HG03469 (cell line): ENCODE measurements at regions not wholly inside any gene's neighbourhood (a gene's known extent, or its start where the extent isn't known, plus 50 kb on each side); places are given as distances from the start of the nearest gene placed in this dataset.
"Not testable (repeated sequence)": the region's sequence is repeated elsewhere in the genome, so short reads cannot be mapped to it uniquely, and the experiment has no call there.

Source experiments
- ATAC-seq: cut with Tn5 transposase; IDR thresholded peaks from one replicate; pipeline ENCODE4 v1.9.1; 2021; ENCODE audit warnings: mild to moderate bottlenecking, moderate library complexity, moderate number of reproducible peaks; ENCODE audit not compliant: unreplicated experiment

DNA sequence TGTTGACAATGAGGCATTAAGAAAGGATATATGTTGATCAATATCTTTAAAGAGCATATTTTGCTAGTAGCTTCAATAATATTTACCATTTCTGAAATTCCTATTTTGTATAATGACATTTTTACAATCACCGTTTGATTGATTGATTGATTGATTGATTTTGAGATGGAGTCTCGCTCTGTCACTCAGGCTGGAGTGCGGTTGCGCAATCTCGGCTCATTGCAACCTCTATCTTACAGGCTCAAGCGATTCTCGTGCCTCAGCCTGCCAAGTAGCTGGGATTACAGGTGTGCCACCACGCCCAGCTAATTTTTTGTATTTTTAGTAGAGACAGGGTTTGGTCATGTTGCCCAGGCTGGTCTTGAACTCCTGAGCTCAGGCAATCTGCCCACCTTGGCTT is 150.9 kb upstream of the TEX13D start:
- ATAC-seq = not testable (repeated sequence)

- no peak for ATAC-seq
These were observed 142.0 kb upstream of the TEX13D start for GRCh38 chrX:124190440-124190839.

- no peak for ATAC-seq
These were observed 138.3 kb upstream of the TEX13D start for GRCh38 chrX:124194199-124194598.

DNA sequence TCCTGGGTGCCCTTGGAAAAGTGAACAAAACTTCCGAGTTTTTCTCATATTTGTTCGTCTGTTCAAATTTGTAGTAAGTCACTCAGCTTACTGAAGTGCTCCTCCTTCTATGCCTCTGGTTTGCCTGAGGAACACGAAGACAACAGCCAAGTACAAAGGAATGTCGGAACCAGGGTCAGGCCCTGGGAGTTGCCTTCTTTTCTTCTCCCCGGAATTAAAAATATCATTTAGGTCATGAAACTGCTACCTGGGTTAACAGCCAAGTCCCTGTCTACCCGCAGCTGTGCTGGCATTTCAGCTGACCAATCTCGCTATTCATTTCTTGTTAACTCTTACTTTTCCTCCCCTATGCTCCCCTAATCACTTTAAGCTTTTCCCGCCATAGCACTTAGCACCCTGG is 137.6 kb upstream of the TEX13D start:
- ATAC-seq = no peak

GRCh38 chrX:124203311-124203710 is 129.1 kb upstream of the TEX13D start:
- no peak for ATAC-seq

DNA sequence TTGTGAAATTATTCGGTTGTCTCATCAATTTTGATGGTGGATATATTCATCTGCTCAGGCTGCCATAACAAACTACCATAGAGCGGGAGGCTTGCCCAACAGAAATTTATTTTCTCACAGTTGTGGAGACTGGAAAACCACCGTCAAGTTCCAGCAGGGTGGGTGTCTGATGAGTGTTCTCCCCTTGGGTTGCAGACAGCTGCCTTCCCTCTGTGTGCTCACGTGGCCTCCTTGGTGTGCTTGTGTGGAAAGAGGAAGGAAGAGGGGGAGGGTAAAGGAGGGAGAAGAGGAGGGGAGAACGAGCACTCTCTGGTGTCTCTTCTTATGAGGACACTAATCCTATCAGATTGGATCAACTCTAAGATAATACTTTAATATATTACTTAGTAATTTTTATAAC is 123.8 kb upstream of the TEX13D start:
- no peak for ATAC-seq

DNA sequence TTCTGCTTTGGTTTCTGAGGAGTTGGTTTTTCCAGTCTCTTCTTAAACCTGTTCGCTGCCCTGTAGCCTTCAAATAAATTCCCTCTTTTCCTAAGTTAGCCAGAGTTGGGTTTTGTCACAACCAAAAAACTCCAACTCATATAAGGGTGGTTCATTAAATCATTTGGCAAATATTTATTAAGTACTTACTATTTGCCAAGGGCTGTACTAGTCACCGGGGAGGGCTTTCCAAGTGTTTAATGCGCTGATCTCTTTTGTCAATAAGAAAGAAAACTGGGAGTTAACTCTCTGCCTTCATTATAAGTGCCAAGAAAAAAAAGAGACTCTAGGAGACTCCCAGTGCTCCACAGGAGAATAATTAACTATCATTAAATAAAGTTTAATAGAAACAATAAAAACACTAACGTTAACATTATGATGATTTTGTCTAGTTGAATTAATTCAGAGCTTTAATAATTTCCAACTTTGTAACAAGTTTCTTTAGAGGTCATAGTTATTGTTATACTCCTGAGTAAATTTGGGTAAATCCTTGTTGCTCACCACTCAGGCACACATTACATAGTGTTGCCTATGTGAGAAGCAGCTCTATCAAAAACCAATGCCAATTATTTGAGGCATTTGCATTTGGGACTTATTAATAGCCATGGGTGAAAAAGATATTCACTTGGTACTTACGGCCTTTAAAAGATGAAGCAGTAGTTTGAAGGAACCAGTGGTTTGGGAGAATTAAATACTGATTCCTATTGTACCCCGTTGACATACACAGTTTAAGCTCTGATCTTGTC is 122.5 kb upstream of the TEX13D start:
- no peak for ATAC-seq

GRCh38 chrX:124211312-124211942 is 121.0 kb upstream of the TEX13D start:
- peak; percentile 62 for ATAC-seq

- ATAC-seq = no peak
These were observed 119.8 kb upstream of the TEX13D start for GRCh38 chrX:124212622-124213021.

GRCh38 chrX:124215786-124216185 is 116.7 kb upstream of the TEX13D start:
- ATAC-seq = no peak

GRCh38 chrX:124216396-124217115 is 115.9 kb upstream of the TEX13D start:
- no peak for ATAC-seq

DNA sequence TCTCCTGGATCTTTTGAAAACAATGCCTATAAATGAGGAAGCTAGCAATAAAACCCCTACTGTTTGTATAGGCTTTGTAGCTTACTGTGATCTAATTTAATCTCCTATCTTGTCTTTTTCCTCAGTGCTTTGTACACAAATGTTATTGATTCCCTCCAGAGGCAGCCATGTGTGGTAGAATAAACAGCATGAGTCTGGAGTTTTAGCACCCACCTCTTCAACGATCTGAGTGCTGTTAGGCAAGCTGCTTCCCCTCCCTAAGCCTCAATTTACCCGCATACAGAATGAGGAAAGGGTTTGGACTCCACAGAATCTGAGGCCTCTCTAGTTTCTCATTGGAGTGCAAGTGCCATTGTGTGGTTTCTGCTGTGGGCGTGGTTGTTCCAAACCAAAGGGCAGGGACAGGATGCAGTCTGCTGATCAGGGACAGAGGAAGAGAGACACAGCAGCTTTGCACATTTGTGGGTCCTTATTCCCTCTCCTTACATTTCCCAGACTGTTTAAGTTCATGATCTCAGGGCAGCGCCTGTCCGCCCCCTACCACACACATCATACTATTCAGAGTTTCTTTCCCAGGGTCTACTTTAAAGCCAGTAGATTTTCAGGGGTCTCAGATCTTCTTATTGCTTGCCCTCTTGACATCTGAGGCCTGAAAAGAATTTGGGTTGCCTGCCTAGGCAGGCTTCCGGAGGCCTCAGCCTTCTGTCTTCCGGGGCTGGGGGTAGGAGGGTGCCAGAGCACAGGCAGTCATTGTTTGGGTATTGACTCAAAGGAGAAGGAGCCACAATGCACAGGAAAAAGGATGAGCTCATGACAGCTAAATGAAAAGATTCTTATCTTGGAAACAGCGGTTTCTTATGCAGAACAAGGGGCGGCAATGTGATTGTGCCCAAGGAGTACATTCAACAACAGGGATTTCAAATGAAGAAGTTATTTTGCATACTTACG is 114.9 kb upstream of the TEX13D start:
- peak; percentile 70 for ATAC-seq

- no peak for ATAC-seq
These were observed 108.9 kb upstream of the TEX13D start for GRCh38 chrX:124223524-124223923.

DNA sequence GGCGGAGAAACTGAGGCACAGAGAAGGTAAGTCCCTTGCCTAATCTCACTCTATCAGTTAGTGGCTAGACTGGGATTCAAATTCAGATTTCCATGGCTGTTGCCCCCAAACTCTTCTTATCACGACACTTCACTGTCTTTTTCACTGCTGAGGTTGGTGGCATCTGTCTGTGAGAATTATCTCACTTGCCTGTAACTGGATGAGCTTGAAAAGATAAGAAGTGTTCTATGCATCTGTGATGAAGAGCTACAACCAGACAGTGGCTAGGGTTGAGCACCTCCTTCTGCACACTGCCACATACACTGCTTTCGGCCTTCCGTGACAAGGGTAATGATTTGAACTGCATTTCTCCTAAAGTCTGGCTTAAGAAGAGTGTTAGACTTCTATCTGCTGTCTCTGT is 107.9 kb upstream of the TEX13D start:
- no peak for ATAC-seq

DNA sequence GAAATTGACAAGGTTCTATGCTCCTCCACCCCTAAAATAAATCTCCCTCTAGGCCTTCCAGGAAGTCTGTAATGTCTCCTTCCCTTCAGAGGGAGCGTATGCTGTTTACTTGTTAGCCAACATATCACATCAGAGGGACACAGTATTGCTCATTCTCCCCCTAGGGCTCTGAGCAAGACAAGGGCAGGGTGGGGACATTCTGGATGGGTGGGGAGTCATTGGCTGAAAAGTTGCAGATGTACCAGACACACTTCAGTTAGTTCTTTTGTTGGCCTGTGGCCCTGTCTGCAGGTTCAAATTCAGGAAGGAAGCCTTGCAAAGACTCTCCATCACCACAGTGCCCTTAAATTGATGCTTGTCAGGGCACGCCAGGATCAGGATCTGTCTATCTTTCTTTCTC is 106.3 kb upstream of the TEX13D start:
- no peak for ATAC-seq

DNA sequence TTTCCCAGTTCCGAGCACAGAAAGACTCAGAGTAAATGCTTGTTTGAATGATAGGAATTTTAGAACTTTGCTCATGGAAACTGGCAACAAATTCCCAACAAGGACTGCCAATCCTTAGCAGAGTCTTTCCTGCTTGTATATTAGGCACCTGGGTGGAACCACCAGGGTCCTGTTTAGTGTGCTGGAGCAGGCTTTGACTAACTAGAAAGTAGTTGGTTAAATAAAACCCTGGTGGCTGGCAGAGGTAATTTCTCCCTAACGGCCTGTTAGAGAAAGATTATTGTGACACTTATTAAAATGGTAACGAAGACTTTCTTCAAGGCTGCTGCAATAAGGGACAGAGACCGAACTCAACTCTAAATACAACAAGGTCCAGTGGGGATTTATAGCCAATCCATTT is 103.6 kb upstream of the TEX13D start:
- no peak for ATAC-seq

DNA sequence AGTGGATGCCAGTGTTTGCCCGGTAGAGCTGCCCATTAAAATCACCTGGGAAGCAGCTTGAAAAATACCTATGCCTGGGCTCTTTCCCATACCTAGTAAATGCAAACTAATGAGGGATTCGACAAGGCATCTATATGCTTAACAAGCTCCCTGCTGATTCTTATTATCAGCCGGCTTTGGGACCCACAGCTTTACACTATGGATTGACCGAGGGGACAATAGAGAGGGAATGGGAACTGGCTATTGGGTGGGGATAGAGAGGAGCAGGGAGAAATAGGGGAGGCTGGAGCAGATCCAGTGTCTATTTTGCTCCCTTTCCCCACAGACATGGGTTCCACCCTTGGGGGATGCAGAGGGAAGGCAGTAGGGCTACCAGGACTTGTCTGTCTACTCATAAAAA is 103.1 kb upstream of the TEX13D start:
- ATAC-seq = no peak

DNA sequence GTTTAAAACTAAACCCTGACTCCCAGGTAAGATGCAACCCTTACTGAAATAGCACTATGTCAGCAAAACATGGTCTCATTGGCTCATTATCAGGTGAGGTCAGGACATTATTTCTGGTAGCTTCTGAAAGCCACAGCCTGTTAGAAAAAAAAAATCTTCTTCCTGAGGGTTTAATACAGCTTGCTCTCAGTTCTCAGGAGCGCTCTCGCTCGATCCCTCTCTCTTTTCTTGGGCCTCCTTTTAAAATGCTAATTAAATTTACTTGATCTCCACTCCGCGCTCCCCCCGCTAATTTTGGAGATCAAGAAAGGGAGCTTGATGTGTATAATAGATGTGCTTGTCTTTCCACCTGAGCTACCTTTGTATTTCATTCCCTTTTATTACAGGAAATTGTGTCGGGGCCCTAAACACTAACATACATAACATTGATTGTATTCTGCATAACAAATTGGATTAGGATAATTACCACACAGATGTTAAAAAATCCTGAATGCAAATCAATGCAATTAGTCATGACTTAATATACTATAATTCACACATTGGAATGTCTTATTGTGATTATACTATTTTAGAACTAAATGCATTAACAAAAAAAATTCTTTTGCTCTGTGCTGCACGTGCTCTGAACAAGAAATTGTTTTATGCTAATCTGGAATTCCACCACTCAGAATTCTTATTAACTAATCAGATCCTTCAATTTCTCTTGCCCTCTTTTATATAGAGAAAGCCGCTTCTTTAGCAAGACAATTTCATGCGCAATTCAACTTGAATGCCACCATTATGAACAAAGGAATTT is 101.6 kb upstream of the TEX13D start:
- no peak for ATAC-seq

DNA sequence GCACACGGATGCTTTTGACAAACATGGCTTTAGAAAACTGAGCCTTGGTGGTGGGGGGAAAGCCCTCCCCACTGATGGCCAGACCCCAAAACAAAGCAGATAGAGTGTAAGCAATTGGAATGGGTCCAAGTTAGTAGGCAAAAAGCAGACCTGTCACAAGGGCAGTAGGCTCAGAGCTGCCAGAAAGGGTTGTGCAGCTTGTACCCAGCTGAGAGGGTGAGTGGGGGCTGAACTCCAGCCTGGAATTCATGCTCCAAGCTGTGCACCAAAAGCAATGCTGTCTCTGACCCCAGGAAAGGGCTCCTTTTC is 101.1 kb upstream of the TEX13D start:
- ATAC-seq = no peak

DNA sequence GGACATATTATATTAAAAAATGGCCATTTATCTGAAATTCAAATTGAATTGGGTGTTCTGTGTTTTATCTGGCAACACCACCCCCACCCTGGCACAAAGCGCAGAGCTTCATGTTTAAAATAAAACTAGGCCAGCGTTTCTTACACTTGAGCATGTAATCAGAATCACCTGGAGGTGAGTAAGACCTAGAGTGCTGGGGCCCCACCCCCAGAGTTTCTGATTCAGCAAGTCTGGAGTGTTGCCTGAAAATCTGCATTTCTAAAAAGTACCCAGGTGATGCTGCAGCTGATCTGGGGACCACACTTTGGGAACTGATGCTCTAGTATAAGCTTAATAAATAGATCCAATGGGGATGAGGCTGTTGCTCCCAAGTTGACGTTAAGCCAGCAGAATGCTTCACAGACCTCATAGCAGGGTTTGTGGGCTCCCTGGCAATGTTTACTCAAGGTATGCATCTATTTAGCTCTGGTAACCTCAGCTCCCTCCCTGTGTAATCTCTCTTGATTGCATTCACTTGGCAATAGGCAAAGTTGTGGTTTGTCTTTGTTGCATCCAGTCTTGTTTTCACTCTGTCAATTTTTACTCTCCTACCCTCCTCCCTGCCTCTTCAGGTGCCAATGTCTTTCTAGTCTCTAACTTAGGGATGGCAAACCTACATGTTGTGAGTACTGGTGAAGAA is 99.8 kb upstream of the TEX13D start:
- peak; percentile 70 for ATAC-seq
